Muscle of arm (tissue), 1 donor: ENCODE measurements at regions not wholly inside any gene's neighbourhood (a gene's known extent, or its start where the extent isn't known, plus 50 kb on each side); places are given as distances from the start of the nearest gene placed in this dataset.
A peak's percentile ranks its signal among the peaks of the same experiment; 100 is the strongest.
"Not testable (repeated sequence)": the region's sequence is repeated elsewhere in the genome, so short reads cannot be mapped to it uniquely, and the experiment has no call there.

Source experiments
- DNase-seq: peaks from one replicate; pipeline ENCODE4 v3.0.0-alpha.2; 2013

- not testable (repeated sequence) for DNase-seq
Observed at GRCh38 chr13:107916902-107917301, 298.4 kb downstream of the LIG4 start.

- no peak for DNase-seq
Observed at GRCh38 chr13:107912745-107913144, 302.6 kb downstream of the LIG4 start.

- no peak for DNase-seq
Observed at GRCh38 chr13:107907065-107907805, 308.1 kb downstream of the LIG4 start.

GRCh38 chr13:107906131-107906530, 309.2 kb downstream of the LIG4 start:
- DNase-seq, result no peak

- no peak for DNase-seq
Observed at GRCh38 chr13:107901996-107902562, 313.3 kb downstream of the LIG4 start.

GRCh38 chr13:107901230-107901629, 314.1 kb downstream of the LIG4 start:
- no peak for DNase-seq

- no peak for DNase-seq
Observed at GRCh38 chr13:107900775-107901174, 314.6 kb downstream of the LIG4 start.

- DNase-seq, result no peak
Observed at GRCh38 chr13:107886118-107886517, 329.2 kb downstream of the LIG4 start.

- DNase-seq, result no peak
Observed at GRCh38 chr13:107884564-107884963, 330.8 kb downstream of the LIG4 start.

GRCh38 chr13:107883561-107884175, 331.7 kb downstream of the LIG4 start:
- no peak for DNase-seq

GRCh38 chr13:107882708-107883560, 332.4 kb downstream of the LIG4 start:
- no peak for DNase-seq

- no peak for DNase-seq
Observed at GRCh38 chr13:107881362-107881761, 334.0 kb downstream of the LIG4 start.

GRCh38 chr13:107874456-107874855, 340.9 kb downstream of the LIG4 start:
- no peak for DNase-seq

- no peak for DNase-seq
Observed at GRCh38 chr13:107873926-107874325, 341.4 kb downstream of the LIG4 start.

- no peak for DNase-seq
Observed at GRCh38 chr13:107870400-107870799, 344.9 kb downstream of the LIG4 start.

GRCh38 chr13:107867701-107868661, 347.4 kb downstream of the LIG4 start:
- peak; percentile 28 for DNase-seq

GRCh38 chr13:107866941-107867623, 348.3 kb downstream of the LIG4 start:
- no peak for DNase-seq

- DNase-seq, result no peak
Observed at GRCh38 chr13:107866032-107866940, 349.1 kb downstream of the LIG4 start.

GRCh38 chr13:107865643-107866031, 349.7 kb downstream of the LIG4 start:
- DNase-seq, result no peak

GRCh38 chr13:107865318-107865575, 350.1 kb downstream of the LIG4 start:
- no peak for DNase-seq
